ENCODE measurements at regions not wholly inside any gene's neighbourhood (a gene's known extent, or its start where the extent isn't known, plus 50 kb on each side); places are given as distances from the start of the nearest gene placed in this dataset.

- H3K4me1 ChIP-seq: peaks cover 0 to 6% (median 0%) of the 10 kb centered on the region in 4 donors
- WGBS, 2 donors: 96 to 99% methylated on average over 6 to 7 of the region's 7 CpGs
- H3K27ac ChIP-seq: no peak overlapping the region
- H3K27me3 ChIP-seq: no peaks in the 10 kb centered on the region
- H3K9me3 ChIP-seq: no peaks in the 10 kb centered on the region
- no peak overlapping the region for H3K4me3 ChIP-seq
- H3K36me3 ChIP-seq: no peaks in the 10 kb centered on the region
- no peak for DNase-seq (ENCODE audit: low spot score in 2 of 2)
- TF ChIP-seq POLR2A (IDR thresholded peaks at IDR 0.05) (no peak), EP300 (IDR thresholded peaks at IDR 0.05) (no peak), CTCF (IDR thresholded peaks at IDR 0.05) (no peak)
Measured at GRCh38 chr2:128551435-128551834, 232.8 kb upstream of the HS6ST1 start.

GRCh38 chr2:128552141-128552805 is 233.6 kb upstream of the HS6ST1 start:
- TF ChIP-seq EP300 (IDR thresholded peaks at IDR 0.05): no peak
- TF ChIP-seq CTCF (IDR thresholded peaks at IDR 0.05): no peak
- no peak for TF ChIP-seq POLR2A (IDR thresholded peaks at IDR 0.05)
- Histone ChIP-seq H3K27me3 (no peaks in the 10 kb centered on the region), H3K27ac (no peak overlapping the region), H3K36me3 (no peaks in the 10 kb centered on the region), H3K4me1 (peaks cover 0 to 6% (median 0%) of the 10 kb centered on the region in 4 donors), H3K4me3 (no peak overlapping the region), H3K9me3 (no peaks in the 10 kb centered on the region)
- 85 to 87% methylated on average over 5 to 7 of the region's 8 CpGs for WGBS, 2 donors
- no peak for DNase-seq (ENCODE audit: low spot score in 2 of 2)

GRCh38 chr2:128552806-128553551 is 234.3 kb upstream of the HS6ST1 start:
- no peak for TF ChIP-seq CTCF (IDR thresholded peaks at IDR 0.05)
- no peak for TF ChIP-seq EP300 (IDR thresholded peaks at IDR 0.05)
- no peak for TF ChIP-seq POLR2A (IDR thresholded peaks at IDR 0.05)
- Histone ChIP-seq H3K4me3 (no peak overlapping the region), H3K36me3 (no peaks in the 10 kb centered on the region), H3K4me1 (peaks cover 0 to 6% (median 0%) of the 10 kb centered on the region in 4 donors), H3K27ac (no peak overlapping the region), H3K9me3 (no peaks in the 10 kb centered on the region), H3K27me3 (no peaks in the 10 kb centered on the region)
- WGBS, 2 donors: 83 to 86% methylated on average over 11 of the region's 11 CpGs
- DNase-seq (ENCODE audit: low spot score in 2 of 2): no peak

- Histone ChIP-seq H3K4me3 (no peak overlapping the region), H3K27ac (no peak overlapping the region), H3K9me3 (no peaks in the 10 kb centered on the region), H3K36me3 (no peaks in the 10 kb centered on the region), H3K27me3 (no peaks in the 10 kb centered on the region), H3K4me1 (peaks cover 0 to 6% (median 0%) of the 10 kb centered on the region in 4 donors)
- TF ChIP-seq EP300 (IDR thresholded peaks at IDR 0.05): no peak
- TF ChIP-seq POLR2A (IDR thresholded peaks at IDR 0.05): no peak
- TF ChIP-seq CTCF (IDR thresholded peaks at IDR 0.05): no peak
- no peak for DNase-seq (ENCODE audit: low spot score in 2 of 2)
- WGBS, 2 donors: 90 to 92% methylated on average over 7 of the region's 7 CpGs
Measured at GRCh38 chr2:128554151-128554769, 235.6 kb upstream of the HS6ST1 start.

- Histone ChIP-seq H3K27ac (no peak overlapping the region), H3K4me3 (no peak overlapping the region), H3K27me3 (no peaks in the 10 kb centered on the region), H3K36me3 (no peaks in the 10 kb centered on the region), H3K4me1 (no peaks in the 10 kb centered on the region), H3K9me3 (no peaks in the 10 kb centered on the region)
- DNase-seq (ENCODE audit: low spot score in 2 of 2): no peak
- no peak for TF ChIP-seq CTCF (IDR thresholded peaks at IDR 0.05)
- WGBS, 2 donors: 90 to 92% methylated on average over 1 of the region's 1 CpG
Measured at GRCh38 chr2:128555433-128555832, 236.8 kb upstream of the HS6ST1 start.
